Astrocyte (in vitro differentiated cells and primary cell): ENCODE measurements at regions not wholly inside any gene's neighbourhood (a gene's known extent, or its start where the extent isn't known, plus 50 kb on each side); places are given as distances from the start of the nearest gene placed in this dataset.

Experiments used
- DNase-seq: peaks from one replicate; pipeline ENCODE4 v3.0.0-alpha.2; 2010; ENCODE audit warnings: low read depth
- FAIRE-seq: peaks from 2 replicates; lab custom pipeline; 2011; peaks lifted over from hg19 to GRCh38; lab: Jason Lieb, UNC
- H2AFZ ChIP-seq: 2 replicates; pipeline ENCODE4 v1.6.0; 2012; ENCODE audit warnings: low read depth, low read length, inconsistent platforms
- H3K27ac ChIP-seq: 2 replicates; pipeline ENCODE4 v1.5.1; 2011; ENCODE audit warnings: low read depth, low read length, inconsistent platforms
- H3K27me3 ChIP-seq: 2 replicates; pipeline ENCODE4 v1.6.0; 2011; ENCODE audit warnings: low read length, inconsistent platforms; ENCODE audit not compliant: insufficient read depth
- H3K36me3 ChIP-seq: 2 replicates; pipeline ENCODE4 v1.5.1; 2011; ENCODE audit warnings: low read length, inconsistent platforms; ENCODE audit not compliant: insufficient read depth
- H3K4me1 ChIP-seq: 2 replicates; pipeline ENCODE4 v1.5.1; 2011; ENCODE audit warnings: low read length, inconsistent platforms; ENCODE audit not compliant: insufficient read depth
- H3K4me2 ChIP-seq: 2 replicates; pipeline ENCODE4 v1.6.0; 2012; ENCODE audit warnings: low read length, inconsistent platforms
- H3K4me3 ChIP-seq: 2 replicates; pipeline ENCODE4 v1.5.1; 2011; ENCODE audit warnings: low read depth, mild to moderate bottlenecking, low read length, inconsistent platforms; ENCODE audit not compliant: insufficient read depth
- H3K79me2 ChIP-seq: 2 replicates; pipeline ENCODE4 v1.6.0; 2012; ENCODE audit warnings: mild to moderate bottlenecking, low read length, inconsistent platforms; ENCODE audit not compliant: insufficient read depth
- H3K9ac ChIP-seq: 2 replicates; pipeline ENCODE4 v1.6.0; 2012; ENCODE audit warnings: mild to moderate bottlenecking, low read length, inconsistent platforms
- H3K9me3 ChIP-seq: 2 replicates; pipeline ENCODE4 v1.5.1; 2012; ENCODE audit warnings: low read depth, mild to moderate bottlenecking, low read length, inconsistent platforms; ENCODE audit not compliant: insufficient read depth
- H4K20me1 ChIP-seq: 2 replicates; pipeline ENCODE4 v1.6.0; 2012; ENCODE audit warnings: low read length, inconsistent platforms; ENCODE audit not compliant: insufficient read depth
- H3K27ac Mint-ChIP-seq: one replicate; pipeline ENCODE4 v1.8.0; 2021; ENCODE audit warnings: mild to moderate bottlenecking, mixed read lengths; ENCODE audit not compliant: unreplicated experiment
- H3K27me3 Mint-ChIP-seq: one replicate; pipeline ENCODE4 v1.8.0; 2021; ENCODE audit warnings: low read depth, mixed read lengths; ENCODE audit not compliant: unreplicated experiment
- H3K36me3 Mint-ChIP-seq: one replicate; pipeline ENCODE4 v1.8.0; 2021; ENCODE audit warnings: low read depth, mixed read lengths; ENCODE audit not compliant: unreplicated experiment
- H3K4me1 Mint-ChIP-seq: one replicate; pipeline ENCODE4 v1.8.0; 2021; ENCODE audit warnings: low read depth, mixed read lengths; ENCODE audit not compliant: unreplicated experiment
- H3K4me3 Mint-ChIP-seq: one replicate; pipeline ENCODE4 v1.8.0; 2021; ENCODE audit warnings: mild to moderate bottlenecking, moderate library complexity, mixed read lengths; ENCODE audit not compliant: unreplicated experiment
- H3K9me3 Mint-ChIP-seq: one replicate; pipeline ENCODE4 v1.8.0; 2021; ENCODE audit warnings: mild to moderate bottlenecking, mixed read lengths; ENCODE audit not compliant: unreplicated experiment
- CTCF ChIP-seq: IDR thresholded peaks from 2 replicates; pipeline ENCODE4 v1.5.1; 2011; ENCODE audit warnings: low read depth, mild to moderate bottlenecking, inconsistent platforms, low read length, moderate library complexity; ENCODE audit not compliant: insufficient read depth
- EZH2 ChIP-seq: IDR thresholded peaks from 2 replicates; pipeline ENCODE4 v1.6.1; 2012; ENCODE audit warnings: mild to moderate bottlenecking, low read length, inconsistent platforms; ENCODE audit not compliant: insufficient read depth

- Histone ChIP-seq H3K27me3 (no peaks in the 10 kb centered on the region), H3K4me3 (no peak overlapping the region), H3K4me2 (no peak overlapping the region), H3K36me3 (no peaks in the 10 kb centered on the region), H3K4me1 (no peaks in the 10 kb centered on the region), H3K9ac (no peak overlapping the region), H4K20me1 (no peaks in the 10 kb centered on the region), H3K27ac (no peak overlapping the region), H3K79me2 (no peaks in the 10 kb centered on the region), H2AFZ (no peak overlapping the region), H3K9me3 (no peaks in the 10 kb centered on the region)
- Mint-ChIP-seq H3K27me3 (no peaks in the 10 kb centered on the region), H3K9me3 (no peaks in the 10 kb centered on the region), H3K4me1 (no peaks in the 10 kb centered on the region), H3K36me3 (no peaks in the 10 kb centered on the region), H3K4me3 (no peak overlapping the region), H3K27ac (no peak overlapping the region)
- TF ChIP-seq CTCF (no peak), EZH2 (no peak)
- DNase-seq: no peak
- FAIRE-seq: no peak
Measured at GRCh38 chrX:45959567-45959966, 585.7 kb downstream of the ZNF674 start.

- Histone ChIP-seq H3K9ac (no peak overlapping the region), H3K4me3 (no peak overlapping the region), H3K27me3 (no peaks in the 10 kb centered on the region), H3K27ac (no peak overlapping the region), H3K36me3 (no peaks in the 10 kb centered on the region), H4K20me1 (no peaks in the 10 kb centered on the region), H3K79me2 (no peaks in the 10 kb centered on the region), H3K9me3 (no peaks in the 10 kb centered on the region), H3K4me1 (no peaks in the 10 kb centered on the region), H2AFZ (no peak overlapping the region), H3K4me2 (no peak overlapping the region)
- Mint-ChIP-seq H3K4me3 (no peak overlapping the region), H3K36me3 (no peaks in the 10 kb centered on the region), H3K27me3 (no peaks in the 10 kb centered on the region), H3K27ac (no peak overlapping the region), H3K9me3 (no peaks in the 10 kb centered on the region), H3K4me1 (no peaks in the 10 kb centered on the region)
- DNase-seq: no peak
- no peak for TF ChIP-seq CTCF
- TF ChIP-seq EZH2: no peak
- peak; percentile 59 for FAIRE-seq
Measured at GRCh38 chrX:45956191-45956870, 588.9 kb downstream of the ZNF674 start.

- FAIRE-seq: no peak
- Histone ChIP-seq H3K36me3 (no peaks in the 10 kb centered on the region), H2AFZ (no peak overlapping the region)
Measured at GRCh38 chrX:45955661-45956060, 589.6 kb downstream of the ZNF674 start.

More at GRCh38 chrX:45955661-45956060, 589.6 kb downstream of the ZNF674 start:
- no peaks in the 10 kb centered on the region for H3K27me3 Mint-ChIP-seq
- H3K9ac ChIP-seq: no peak overlapping the region
- no peak for DNase-seq
- no peaks in the 10 kb centered on the region for H3K4me1 ChIP-seq
- no peaks in the 10 kb centered on the region for H3K36me3 Mint-ChIP-seq
- H3K4me3 Mint-ChIP-seq: no peak overlapping the region
- no peaks in the 10 kb centered on the region for H4K20me1 ChIP-seq
- no peaks in the 10 kb centered on the region for H3K27me3 ChIP-seq
- no peaks in the 10 kb centered on the region for H3K9me3 ChIP-seq
- no peaks in the 10 kb centered on the region for H3K9me3 Mint-ChIP-seq
- no peak overlapping the region for H3K27ac ChIP-seq
- H3K4me2 ChIP-seq: no peak overlapping the region
- TF ChIP-seq CTCF (no peak), EZH2 (no peak)
- no peaks in the 10 kb centered on the region for H3K79me2 ChIP-seq
- H3K27ac Mint-ChIP-seq: no peak overlapping the region
- H3K4me3 ChIP-seq: no peak overlapping the region
- H3K4me1 Mint-ChIP-seq: no peaks in the 10 kb centered on the region
